HG02610 (cell line): ENCODE measurements at regions not wholly inside any gene's neighbourhood (a gene's known extent, or its start where the extent isn't known, plus 50 kb on each side); places are given as distances from the start of the nearest gene placed in this dataset.

Source experiments
- ATAC-seq: cut with Tn5 transposase; IDR thresholded peaks from one replicate; pipeline ENCODE4 v1.9.1; 2021; ENCODE audit warnings: mild to moderate bottlenecking, moderate library complexity; ENCODE audit not compliant: unreplicated experiment

- ATAC-seq, result no peak
Measured at GRCh38 chr4:138702190-138702824, 313.3 kb upstream of the NOCT start.

- no peak for ATAC-seq
Measured at GRCh38 chr4:138698641-138699040, 316.9 kb upstream of the NOCT start.

- no peak for ATAC-seq
Measured at GRCh38 chr4:138697851-138698250, 317.7 kb upstream of the NOCT start.

GRCh38 chr4:138696771-138697170, 318.8 kb upstream of the NOCT start:
- no peak for ATAC-seq

GRCh38 chr4:138696058-138696457, 319.5 kb upstream of the NOCT start:
- no peak for ATAC-seq

- ATAC-seq, result no peak
Measured at GRCh38 chr4:138693526-138693925, 322.1 kb upstream of the NOCT start.

GRCh38 chr4:138692411-138692810, 323.2 kb upstream of the NOCT start:
- ATAC-seq, result no peak

- no peak for ATAC-seq
Measured at GRCh38 chr4:138689593-138689992, 326.0 kb upstream of the NOCT start.

GRCh38 chr4:138689187-138689586, 326.4 kb upstream of the NOCT start:
- ATAC-seq, result no peak

- ATAC-seq, result no peak
Measured at GRCh38 chr4:138688408-138689085, 327.0 kb upstream of the NOCT start.

- ATAC-seq, result no peak
Measured at GRCh38 chr4:138686106-138686835, 329.3 kb upstream of the NOCT start.

GRCh38 chr4:138685316-138685715, 330.3 kb upstream of the NOCT start:
- ATAC-seq, result no peak

GRCh38 chr4:138680989-138681604, 334.5 kb upstream of the NOCT start:
- ATAC-seq, result peak; percentile 75

- ATAC-seq, result no peak
Measured at GRCh38 chr4:138680256-138680655, 335.3 kb upstream of the NOCT start.

GRCh38 chr4:138678985-138679746, 336.4 kb upstream of the NOCT start:
- ATAC-seq, result no peak

GRCh38 chr4:138677748-138678147, 337.8 kb upstream of the NOCT start:
- no peak for ATAC-seq

GRCh38 chr4:138677212-138677611, 338.4 kb upstream of the NOCT start:
- ATAC-seq, result no peak

GRCh38 chr4:138675685-138676084, 339.9 kb upstream of the NOCT start:
- ATAC-seq, result no peak

GRCh38 chr4:138674209-138674608, 341.4 kb upstream of the NOCT start:
- no peak for ATAC-seq

GRCh38 chr4:138673053-138673452, 342.5 kb upstream of the NOCT start:
- ATAC-seq, result peak; percentile 32
